B cell (primary cell): ENCODE measurements at regions not wholly inside any gene's neighbourhood (a gene's known extent, or its start where the extent isn't known, plus 50 kb on each side); places are given as distances from the start of the nearest gene placed in this dataset.

ENCODE experiments used
- ATAC-seq: fragments of 200-7000 bp; cut with Tn5 transposase; one replicate; pipeline ENCODE4 v1.10.0; 2021; ENCODE audit warnings: low read depth, mild to moderate bottlenecking, moderate number of reproducible peaks, moderate library complexity
- CTCF ChIA-PET: fragments of 350-600 bp; sonication (Branson Sonifier 250); formaldehyde crosslinking; loops from one replicate; lab custom pipeline; 2021; ENCODE audit warnings: antibody characterized with exemption, inconsistent platforms; lab: Charles Lee
- POLR2A ChIA-PET: fragments of 350-600 bp; sonication (Branson Sonifier 250); formaldehyde crosslinking; loops from one replicate; lab custom pipeline; 2021; ENCODE audit warnings: antibody characterized with exemption; lab: Charles Lee
- DNase-seq: peaks from one replicate; pipeline ENCODE4 v3.0.0; 2013
- H2AFZ ChIP-seq: 2 replicates; pipeline ENCODE4 v1.6.1; 2012; ENCODE audit warnings: mild to moderate bottlenecking, low read depth, low read length; ENCODE audit not compliant: insufficient read depth, poor library complexity, severe bottlenecking
- H3K27ac ChIP-seq, 2 donors: 1 replicate in 1 of 2; 2 replicates in 1 of 2; pipeline ENCODE4 v1.5.1; 2012 to 2013; ENCODE audit warnings: low read length in 2 of 2, mild to moderate bottlenecking in 2 of 2, moderate library complexity in 1 of 2
- H3K27me3 ChIP-seq, 4 experiments: fragments of 200-600 bp in 1 of 4; sonication (generic) in 1 of 4; replicated peaks in 1 of 4; 1 replicate in 2 of 4; 2 replicates in 2 of 4; pipeline versions ENCODE4 v1.6.1 to v1.7.0; 2013 to 2016; ENCODE audit warnings: low read length in 3 of 4, mild to moderate bottlenecking in 2 of 4, mixed read lengths in 1 of 4, moderate library complexity in 1 of 4; ENCODE audit not compliant: insufficient read depth in 4 of 4, control insufficient read depth in 3 of 4; ENCODE audit errors: control extremely low read depth in 1 of 4
- H3K36me3 ChIP-seq, 2 experiments: replicated peaks in 1 of 2; 1 replicate in 1 of 2; 2 replicates in 1 of 2; pipeline versions ENCODE4 v1.6.1 to v1.7.1; 2013; ENCODE audit warnings: low read length in 1 of 2; ENCODE audit not compliant: insufficient read depth in 2 of 2, control insufficient read depth in 1 of 2; ENCODE audit errors: control extremely low read depth in 1 of 2, extremely low read depth in 1 of 2
- H3K4me1 ChIP-seq, 2 donors: fragments of 200-600 bp in 1 of 2; sonication (generic) in 1 of 2; 1 replicate in 1 of 2; 2 replicates in 1 of 2; pipeline versions ENCODE4 v1.5.1 to v1.6.1; 2013 to 2017; ENCODE audit warnings: low read length in 2 of 2; ENCODE audit not compliant: control insufficient read depth in 2 of 2, insufficient read depth in 2 of 2
- H3K4me2 ChIP-seq: replicated peaks from 2 replicates; pipeline ENCODE3; 2012; ENCODE audit warnings: mild to moderate bottlenecking, low read depth, low read length; ENCODE audit not compliant: poor library complexity, severe bottlenecking
- H3K4me3 ChIP-seq, 5 experiments: fragments of 200-600 bp in 1 of 5; sonication (generic) in 1 of 5; 1 replicate in 3 of 5; 2 replicates in 2 of 5; pipeline versions ENCODE4 v1.5.1 to v1.7.0; 2011 to 2016; ENCODE audit warnings: low read length in 4 of 5, mild to moderate bottlenecking in 4 of 5, low read depth in 2 of 5, control low read depth in 1 of 5, moderate library complexity in 1 of 5; ENCODE audit not compliant: insufficient read depth in 1 of 5; ENCODE audit errors: control extremely low read depth in 1 of 5, extremely low read depth in 1 of 5
- H3K79me2 ChIP-seq: fragments of 200-600 bp; sonication (generic); one replicate; pipeline ENCODE4 v1.6.0; 2016; ENCODE audit warnings: low read length; ENCODE audit not compliant: control insufficient read depth, insufficient read depth
- H3K9ac ChIP-seq: fragments of 200-600 bp; sonication (generic); 2 replicates; pipeline ENCODE4 v1.6.1; 2017; ENCODE audit warnings: mild to moderate bottlenecking, low read length, moderate library complexity
- H3K9me3 ChIP-seq, 3 donors: one replicate each; pipeline versions ENCODE4 v1.6.1 to v1.7.1; 2013; ENCODE audit warnings: low read length in 2 of 3; ENCODE audit not compliant: control insufficient read depth in 2 of 3, insufficient read depth in 1 of 3; ENCODE audit errors: control extremely low read depth in 1 of 3
- H4K20me1 ChIP-seq: 2 replicates; pipeline ENCODE4 v1.6.0; 2012; ENCODE audit warnings: mild to moderate bottlenecking, low read length; ENCODE audit not compliant: insufficient read depth, control insufficient read depth, poor library complexity, severe bottlenecking
- H3K27ac Mint-ChIP-seq: one replicate; pipeline ENCODE4 v1.8.0; 2021; ENCODE audit warnings: mixed read lengths
- H3K27me3 Mint-ChIP-seq: one replicate; pipeline ENCODE4 v1.8.0; 2021; ENCODE audit warnings: mixed read lengths
- H3K4me1 Mint-ChIP-seq: one replicate; pipeline ENCODE4 v1.8.0; 2021; ENCODE audit warnings: mixed read lengths
- H3K4me3 Mint-ChIP-seq: one replicate; pipeline ENCODE4 v1.8.0; 2021; ENCODE audit warnings: mixed read lengths
- H3K9me3 Mint-ChIP-seq: one replicate; pipeline ENCODE4 v1.8.0; 2022; ENCODE audit warnings: mixed read lengths; ENCODE audit not compliant: insufficient read depth
- EZH2 ChIP-seq: IDR thresholded peaks from 2 replicates; pipeline ENCODE4 v1.6.1; 2012; ENCODE audit warnings: borderline replicate concordance, low read depth, mild to moderate bottlenecking, moderate library complexity, low read length; ENCODE audit not compliant: insufficient read depth, poor library complexity, severe bottlenecking
- WGBS: methylation state at CpG from one replicate; pipeline ENCODE4 v1.1.5; 2013; ENCODE audit warnings: missing lambda C conversion rate; ENCODE audit not compliant: insufficient coverage; 5-methylcytosine and 5-hydroxymethylcytosine counted together
- intact Hi-C: fragments of 100-400 bp; cut with micrococcal nuclease; formaldehyde crosslinking; loops from one replicate; pipeline ENCODE4 v1.10.0; 2022
- TF ChIP-seq, protein P1 (sequence below): fragments of 200-600 bp; IDR thresholded peaks from one replicate; pipeline ENCODE4 v1.8.0; 2022; ENCODE audit warnings: antibody characterized with exemption, mild to moderate bottlenecking

DNA sequence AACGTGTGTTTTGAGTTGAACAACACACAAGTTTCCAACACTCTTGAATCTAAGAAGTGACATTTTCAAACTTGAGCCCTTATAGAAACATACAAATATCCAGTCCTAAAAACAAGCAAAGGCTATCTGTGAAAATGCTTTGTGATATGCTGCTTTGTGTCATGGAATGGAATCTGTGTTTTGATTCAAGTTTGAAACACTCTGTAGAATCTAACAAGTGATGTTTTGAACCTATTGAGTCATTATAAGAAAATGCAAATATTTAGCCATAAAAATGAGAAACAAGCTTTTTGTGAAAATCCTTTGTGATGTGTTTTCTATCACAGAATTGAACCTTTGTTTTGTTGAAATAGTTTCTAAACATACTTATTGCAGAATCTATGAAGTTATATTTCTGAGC lies 105.7 kb upstream of the VPREB1 start:
- ATAC-seq (no peak), DNase-seq (no peak)
- Histone ChIP-seq H3K9me3 (peaks cover 0 to 1% (median 0%) of the 10 kb centered on the region in 3 donors), H3K27me3 (no peaks in the 10 kb centered on the region), H3K4me3 (no peak overlapping the region), H3K9ac (no peak overlapping the region), H3K4me2 (no peak overlapping the region), H3K79me2 (no peaks in the 10 kb centered on the region), H3K27ac (no peak overlapping the region), H4K20me1 (no peaks in the 10 kb centered on the region), H3K4me1 (no peaks in the 10 kb centered on the region), H3K36me3 (no peaks in the 10 kb centered on the region), H2AFZ (no peak overlapping the region)
- no peak overlapping the region for H3K4me3 Mint-ChIP-seq
- no CpG with 5 or more reads among the region's 1 CpG for WGBS
- no peaks in the 10 kb centered on the region for H3K9me3 Mint-ChIP-seq
- TF ChIP-seq EZH2: no peak
- TF ChIP-seq, protein P1, sequence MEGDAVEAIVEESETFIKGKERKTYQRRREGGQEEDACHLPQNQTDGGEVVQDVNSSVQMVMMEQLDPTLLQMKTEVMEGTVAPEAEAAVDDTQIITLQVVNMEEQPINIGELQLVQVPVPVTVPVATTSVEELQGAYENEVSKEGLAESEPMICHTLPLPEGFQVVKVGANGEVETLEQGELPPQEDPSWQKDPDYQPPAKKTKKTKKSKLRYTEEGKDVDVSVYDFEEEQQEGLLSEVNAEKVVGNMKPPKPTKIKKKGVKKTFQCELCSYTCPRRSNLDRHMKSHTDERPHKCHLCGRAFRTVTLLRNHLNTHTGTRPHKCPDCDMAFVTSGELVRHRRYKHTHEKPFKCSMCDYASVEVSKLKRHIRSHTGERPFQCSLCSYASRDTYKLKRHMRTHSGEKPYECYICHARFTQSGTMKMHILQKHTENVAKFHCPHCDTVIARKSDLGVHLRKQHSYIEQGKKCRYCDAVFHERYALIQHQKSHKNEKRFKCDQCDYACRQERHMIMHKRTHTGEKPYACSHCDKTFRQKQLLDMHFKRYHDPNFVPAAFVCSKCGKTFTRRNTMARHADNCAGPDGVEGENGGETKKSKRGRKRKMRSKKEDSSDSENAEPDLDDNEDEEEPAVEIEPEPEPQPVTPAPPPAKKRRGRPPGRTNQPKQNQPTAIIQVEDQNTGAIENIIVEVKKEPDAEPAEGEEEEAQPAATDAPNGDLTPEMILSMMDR: no peak
- no peaks in the 10 kb centered on the region for H3K27me3 Mint-ChIP-seq
- intact Hi-C loops: no loop called here
- ChIA-PET CTCF (interaction anchor here (2.6 kb wide), 1 partner anchor 28 kb away, joined by 13 read pairs; no protein-coding TSS in a partner anchor), POLR2A (no interaction called here)
- no peak overlapping the region for H3K27ac Mint-ChIP-seq
- peaks cover 4% of the 10 kb centered on the region for H3K4me1 Mint-ChIP-seq

DNA sequence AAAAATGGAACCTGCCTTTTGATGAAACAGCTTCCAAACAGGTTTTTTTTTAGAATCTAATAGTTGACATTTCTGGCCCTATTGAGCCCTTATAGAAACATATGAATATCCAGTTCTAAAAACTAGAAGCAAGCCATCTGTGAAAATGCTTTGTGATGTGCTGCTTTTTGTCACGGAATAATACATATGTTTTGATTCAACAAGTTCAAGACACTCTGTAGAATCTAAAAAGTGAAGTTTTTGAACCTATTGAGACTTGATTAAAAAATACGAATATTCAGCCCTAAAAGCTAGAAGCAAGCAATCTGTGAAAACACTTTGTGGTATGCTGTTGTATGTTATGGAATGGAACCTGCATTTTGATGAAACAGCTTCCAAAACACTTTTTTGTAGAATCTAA lies 106.7 kb upstream of the VPREB1 start:
- Histone ChIP-seq H3K4me1 (no peaks in the 10 kb centered on the region), H4K20me1 (no peaks in the 10 kb centered on the region), H3K79me2 (no peaks in the 10 kb centered on the region), H3K27ac (no peak overlapping the region), H3K9me3 (peaks cover 0 to 1% (median 0%) of the 10 kb centered on the region in 3 donors), H3K4me3 (no peak overlapping the region), H2AFZ (no peak overlapping the region), H3K4me2 (no peak overlapping the region), H3K27me3 (no peaks in the 10 kb centered on the region), H3K36me3 (no peaks in the 10 kb centered on the region), H3K9ac (no peak overlapping the region)
- Mint-ChIP-seq H3K27me3 (no peaks in the 10 kb centered on the region), H3K4me3 (no peak overlapping the region), H3K4me1 (peaks cover 2% of the 10 kb centered on the region), H3K9me3 (no peaks in the 10 kb centered on the region), H3K27ac (no peak overlapping the region)
- POLR2A ChIA-PET: no interaction called here
- ATAC-seq (no peak), DNase-seq (no peak)
- no peak for TF ChIP-seq EZH2
- TF ChIP-seq, protein P1: no peak
- intact Hi-C loops: no loop called here
- CTCF ChIA-PET: interaction anchor here (1.0 to 2.6 kb wide), 3 partner anchors 27 to 165 kb away, joined by 4 to 13 read pairs (median 6); no protein-coding TSS in a partner anchor
- WGBS: 100% methylated on average over 1 of the region's 2 CpGs
